IPS-20b (cell line): ENCODE measurements at regions not wholly inside any gene's neighbourhood (a gene's known extent, or its start where the extent isn't known, plus 50 kb on each side); places are given as distances from the start of the nearest gene placed in this dataset.

Experiments
- H3K27ac ChIP-seq: one replicate; pipeline ENCODE4 v1.5.1; 2013; ENCODE audit warnings: low read length
- H3K27me3 ChIP-seq: 2 replicates; pipeline ENCODE4 v1.6.1; 2013; ENCODE audit warnings: mild to moderate bottlenecking, low read length, inconsistent platforms; ENCODE audit not compliant: insufficient read depth
- H3K36me3 ChIP-seq: 2 replicates; pipeline ENCODE4 v1.6.1; 2013; ENCODE audit warnings: low read depth, mild to moderate bottlenecking, inconsistent platforms, low read length, moderate library complexity; ENCODE audit not compliant: insufficient read depth
- H3K4me1 ChIP-seq: 2 replicates; pipeline ENCODE4 v1.6.1; 2013; ENCODE audit warnings: mild to moderate bottlenecking, control low read depth, inconsistent platforms, low read length, moderate library complexity; ENCODE audit not compliant: insufficient read depth
- H3K4me3 ChIP-seq: 2 replicates; pipeline ENCODE4 v1.5.1; 2013; ENCODE audit warnings: mild to moderate bottlenecking, low read length, inconsistent platforms
- H3K9ac ChIP-seq: 2 replicates; pipeline ENCODE4 v1.6.1; 2013; ENCODE audit warnings: low read depth, mild to moderate bottlenecking, inconsistent platforms, low read length, moderate library complexity
- H3K9me3 ChIP-seq: 2 replicates; pipeline ENCODE4 v1.6.1; 2013; ENCODE audit warnings: mild to moderate bottlenecking, low read depth, low read length, inconsistent platforms; ENCODE audit not compliant: insufficient read depth

GRCh38 chr1:97983126-97983525 is 62.3 kb upstream of the DPYD start:
- H3K4me3 ChIP-seq = no peak overlapping the region
- no peak overlapping the region for H3K9ac ChIP-seq
- no peaks in the 10 kb centered on the region for H3K9me3 ChIP-seq
- no peak overlapping the region for H3K27ac ChIP-seq
- no peaks in the 10 kb centered on the region for H3K4me1 ChIP-seq
- no peaks in the 10 kb centered on the region for H3K27me3 ChIP-seq
- no peaks in the 10 kb centered on the region for H3K36me3 ChIP-seq

GRCh38 chr1:97980530-97980929 is 59.7 kb upstream of the DPYD start:
- no peaks in the 10 kb centered on the region for H3K9me3 ChIP-seq
- H3K36me3 ChIP-seq = no peaks in the 10 kb centered on the region
- no peak overlapping the region for H3K27ac ChIP-seq
- H3K27me3 ChIP-seq = no peaks in the 10 kb centered on the region
- H3K4me1 ChIP-seq = no peaks in the 10 kb centered on the region
- H3K9ac ChIP-seq = no peak overlapping the region
- H3K4me3 ChIP-seq = no peak overlapping the region

- H3K36me3 ChIP-seq = no peaks in the 10 kb centered on the region
- H3K9me3 ChIP-seq = no peaks in the 10 kb centered on the region
- no peak overlapping the region for H3K9ac ChIP-seq
- no peak overlapping the region for H3K4me3 ChIP-seq
- no peak overlapping the region for H3K27ac ChIP-seq
- no peaks in the 10 kb centered on the region for H3K4me1 ChIP-seq
- H3K27me3 ChIP-seq = no peaks in the 10 kb centered on the region
These were observed 56.0 kb upstream of the DPYD start for GRCh38 chr1:97976801-97977200.
